OCI-LY1 (cell line): ENCODE measurements at regions not wholly inside any gene's neighbourhood (a gene's known extent, or its start where the extent isn't known, plus 50 kb on each side); places are given as distances from the start of the nearest gene placed in this dataset.

Source experiments
- EZH2 ChIP-seq: fragments of 200-600 bp; sonication (generic), shearing (Covaris generic); IDR thresholded peaks from 2 replicates; pipeline ENCODE4 v1.8.0; 2017; ENCODE audit warnings: borderline replicate concordance, mixed run types, mild to moderate bottlenecking, antibody characterized with exemption, low read length, moderate library complexity, mixed read lengths
- TF ChIP-seq, protein P1 (sequence below): fragments of 200-600 bp; sonication (generic), shearing (Covaris generic); IDR thresholded peaks from 2 replicates; pipeline ENCODE4 v1.5.1; 2017; ENCODE audit warnings: mild to moderate bottlenecking, antibody characterized with exemption, low read length, moderate library complexity, mixed read lengths

DNA sequence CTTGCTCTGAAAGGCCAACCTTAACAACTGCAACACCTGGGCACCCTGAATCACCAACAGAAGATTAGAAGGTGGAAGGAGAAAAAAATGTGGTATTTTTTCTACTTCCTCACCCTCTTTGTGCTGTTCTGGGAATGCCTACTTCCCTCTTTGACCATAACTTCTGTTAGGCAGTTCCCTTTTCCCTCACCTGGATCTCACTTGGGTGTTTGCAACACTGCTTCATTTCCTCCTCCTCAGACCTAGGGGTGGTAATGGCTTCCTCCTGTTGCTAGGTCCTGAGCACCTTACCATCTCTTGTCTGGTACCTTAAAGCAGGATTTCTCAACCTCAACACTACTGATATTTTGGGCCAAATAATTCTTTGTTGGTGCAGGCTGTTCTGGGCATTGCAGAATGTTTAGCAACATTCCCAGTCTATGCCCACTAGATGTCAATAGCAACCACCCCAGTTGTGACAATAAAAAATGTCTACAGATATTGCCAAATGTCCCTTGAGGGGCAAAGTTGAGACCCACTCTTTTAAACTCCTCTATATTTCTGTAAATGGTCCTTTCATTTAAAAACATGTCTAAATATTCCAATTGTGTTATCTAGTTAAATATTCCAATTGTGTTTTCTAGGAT, 300.0 kb upstream of the VLDLR start:
- TF ChIP-seq, protein P1, sequence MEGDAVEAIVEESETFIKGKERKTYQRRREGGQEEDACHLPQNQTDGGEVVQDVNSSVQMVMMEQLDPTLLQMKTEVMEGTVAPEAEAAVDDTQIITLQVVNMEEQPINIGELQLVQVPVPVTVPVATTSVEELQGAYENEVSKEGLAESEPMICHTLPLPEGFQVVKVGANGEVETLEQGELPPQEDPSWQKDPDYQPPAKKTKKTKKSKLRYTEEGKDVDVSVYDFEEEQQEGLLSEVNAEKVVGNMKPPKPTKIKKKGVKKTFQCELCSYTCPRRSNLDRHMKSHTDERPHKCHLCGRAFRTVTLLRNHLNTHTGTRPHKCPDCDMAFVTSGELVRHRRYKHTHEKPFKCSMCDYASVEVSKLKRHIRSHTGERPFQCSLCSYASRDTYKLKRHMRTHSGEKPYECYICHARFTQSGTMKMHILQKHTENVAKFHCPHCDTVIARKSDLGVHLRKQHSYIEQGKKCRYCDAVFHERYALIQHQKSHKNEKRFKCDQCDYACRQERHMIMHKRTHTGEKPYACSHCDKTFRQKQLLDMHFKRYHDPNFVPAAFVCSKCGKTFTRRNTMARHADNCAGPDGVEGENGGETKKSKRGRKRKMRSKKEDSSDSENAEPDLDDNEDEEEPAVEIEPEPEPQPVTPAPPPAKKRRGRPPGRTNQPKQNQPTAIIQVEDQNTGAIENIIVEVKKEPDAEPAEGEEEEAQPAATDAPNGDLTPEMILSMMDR, result no peak
- TF ChIP-seq EZH2, result no peak
